Coronary artery (tissue), 2 donors: ENCODE measurements at regions not wholly inside any gene's neighbourhood (a gene's known extent, or its start where the extent isn't known, plus 50 kb on each side); places are given as distances from the start of the nearest gene placed in this dataset.

Experiments used
- DNase-seq: peaks from one replicate; pipeline ENCODE4 v3.0.0-alpha.2; 2017; ENCODE audit warnings: low spot score
- H3K27ac ChIP-seq, 2 donors: fragments of 200-600 bp; sonication (generic); one replicate each; pipeline ENCODE4 v1.5.1; 2016 to 2019
- H3K4me3 ChIP-seq: fragments of 200-600 bp; sonication (generic); 2 replicates; pipeline ENCODE4 v1.5.1; 2016; ENCODE audit warnings: mild to moderate bottlenecking, moderate library complexity
- CTCF ChIP-seq: fragments of 200-600 bp; sonication (generic); IDR thresholded peaks from one replicate; pipeline ENCODE4 v1.5.1; 2019; ENCODE audit warnings: antibody characterized with exemption

GRCh38 chr16:8194794-8195193 lies 395.5 kb downstream of the TMEM114 start:
- no peak overlapping the region for H3K4me3 ChIP-seq
- no peak for TF ChIP-seq CTCF
- no peak for DNase-seq
- H3K27ac ChIP-seq = no peak overlapping the region

- no peak overlapping the region for H3K4me3 ChIP-seq
- DNase-seq = no peak
- no peak for TF ChIP-seq CTCF
These were observed 401.5 kb downstream of the TMEM114 start for GRCh38 chr16:8188841-8189240.

GRCh38 chr16:8187782-8188372 lies 402.4 kb downstream of the TMEM114 start:
- no peak for TF ChIP-seq CTCF
- no peak for DNase-seq
- no peak overlapping the region for H3K27ac ChIP-seq
- no peak overlapping the region for H3K4me3 ChIP-seq

More at GRCh38 chr16:8188841-8189240, 401.5 kb downstream of the TMEM114 start:
- no peak overlapping the region for H3K27ac ChIP-seq

- no peak for DNase-seq
- no peak for TF ChIP-seq CTCF
- H3K27ac ChIP-seq = no peak overlapping the region
- H3K4me3 ChIP-seq = no peak overlapping the region
These were observed 405.5 kb downstream of the TMEM114 start for GRCh38 chr16:8184854-8185253.

- DNase-seq = no peak
These were observed 406.9 kb downstream of the TMEM114 start for GRCh38 chr16:8183176-8184099.

GRCh38 chr16:8182761-8183160 lies 407.6 kb downstream of the TMEM114 start:
- Histone ChIP-seq H3K27ac (no peak overlapping the region), H3K4me3 (no peak overlapping the region)
- TF ChIP-seq CTCF = no peak
- no peak for DNase-seq

More at GRCh38 chr16:8183176-8184099, 406.9 kb downstream of the TMEM114 start:
- no peak overlapping the region for H3K4me3 ChIP-seq
- no peak overlapping the region for H3K27ac ChIP-seq
- TF ChIP-seq CTCF = no peak
